SK-N-MC (cell line): ENCODE measurements at regions not wholly inside any gene's neighbourhood (a gene's known extent, or its start where the extent isn't known, plus 50 kb on each side); places are given as distances from the start of the nearest gene placed in this dataset.

Experiments
- EZH2 ChIP-seq: fragments of 200-600 bp; sonication (generic); IDR thresholded peaks from one replicate; pipeline ENCODE4 v1.6.1; 2017; ENCODE audit warnings: antibody characterized with exemption
- POLR2AphosphoS5 ChIP-seq: IDR thresholded peaks from 2 replicates; pipeline ENCODE4 v1.6.1; 2012; ENCODE audit warnings: mild to moderate bottlenecking, low read depth, low read length, borderline replicate concordance

GRCh38 chr1:198463709-198464108 is 76.8 kb downstream of the ATP6V1G3 start:
- TF ChIP-seq POLR2AphosphoS5: no peak
- TF ChIP-seq EZH2: no peak
